Breast epithelium (tissue), 3 donors: ENCODE measurements at regions not wholly inside any gene's neighbourhood (a gene's known extent, or its start where the extent isn't known, plus 50 kb on each side); places are given as distances from the start of the nearest gene placed in this dataset.

Source experiments
- POLR2A ChIP-seq: fragments of 450-650 bp; IDR thresholded peaks from one replicate; pipeline ENCODE4 v1.6.1; 2016; ENCODE audit warnings: antibody characterized with exemption, mild to moderate bottlenecking, moderate library complexity
- POLR2AphosphoS5 ChIP-seq, 3 donors: sonication (generic); formaldehyde crosslinking; IDR thresholded peaks; one replicate each; pipeline ENCODE4 v1.6.1; 2017; ENCODE audit warnings: antibody characterized with exemption in 3 of 3
- TF ChIP-seq, protein P1 (sequence below), 3 donors: fragments of 450-650 bp; IDR thresholded peaks; one replicate each; pipeline ENCODE4 v1.5.1; 2016 to 2017; ENCODE audit warnings: antibody characterized with exemption in 3 of 3, mild to moderate bottlenecking in 3 of 3, moderate library complexity in 3 of 3

DNA sequence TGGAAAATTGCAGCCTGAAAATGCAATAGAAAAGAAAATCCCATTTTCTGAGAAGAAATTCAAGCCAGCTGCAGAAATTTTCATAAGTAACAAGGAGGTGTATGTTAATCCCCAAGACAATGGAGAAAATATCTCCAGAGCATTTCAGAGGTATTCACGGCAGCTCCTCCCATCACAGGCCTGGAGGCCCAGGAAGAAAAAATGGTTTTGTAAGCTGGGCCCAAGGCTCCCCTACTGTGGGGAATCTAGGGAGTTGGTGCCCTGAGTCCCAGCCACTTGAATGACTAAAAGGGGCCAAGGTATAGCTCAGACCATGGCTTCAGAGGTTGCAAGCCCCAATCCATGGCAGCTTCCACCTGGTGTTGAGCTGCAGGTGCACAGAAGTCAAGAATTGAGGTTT is 93.3 kb upstream of the ZNF267 start:
- TF ChIP-seq, protein P1, sequence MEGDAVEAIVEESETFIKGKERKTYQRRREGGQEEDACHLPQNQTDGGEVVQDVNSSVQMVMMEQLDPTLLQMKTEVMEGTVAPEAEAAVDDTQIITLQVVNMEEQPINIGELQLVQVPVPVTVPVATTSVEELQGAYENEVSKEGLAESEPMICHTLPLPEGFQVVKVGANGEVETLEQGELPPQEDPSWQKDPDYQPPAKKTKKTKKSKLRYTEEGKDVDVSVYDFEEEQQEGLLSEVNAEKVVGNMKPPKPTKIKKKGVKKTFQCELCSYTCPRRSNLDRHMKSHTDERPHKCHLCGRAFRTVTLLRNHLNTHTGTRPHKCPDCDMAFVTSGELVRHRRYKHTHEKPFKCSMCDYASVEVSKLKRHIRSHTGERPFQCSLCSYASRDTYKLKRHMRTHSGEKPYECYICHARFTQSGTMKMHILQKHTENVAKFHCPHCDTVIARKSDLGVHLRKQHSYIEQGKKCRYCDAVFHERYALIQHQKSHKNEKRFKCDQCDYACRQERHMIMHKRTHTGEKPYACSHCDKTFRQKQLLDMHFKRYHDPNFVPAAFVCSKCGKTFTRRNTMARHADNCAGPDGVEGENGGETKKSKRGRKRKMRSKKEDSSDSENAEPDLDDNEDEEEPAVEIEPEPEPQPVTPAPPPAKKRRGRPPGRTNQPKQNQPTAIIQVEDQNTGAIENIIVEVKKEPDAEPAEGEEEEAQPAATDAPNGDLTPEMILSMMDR (IDR thresholded peaks at IDR 0.05), result no peak
- TF ChIP-seq POLR2A (no peak), POLR2AphosphoS5 (IDR thresholded peaks at IDR 0.05) (no peak)
